HG02943 (cell line): ENCODE measurements at regions not wholly inside any gene's neighbourhood (a gene's known extent, or its start where the extent isn't known, plus 50 kb on each side); places are given as distances from the start of the nearest gene placed in this dataset.
"Not testable (repeated sequence)": the region's sequence is repeated elsewhere in the genome, so short reads cannot be mapped to it uniquely, and the experiment has no call there.

Source experiments
- ATAC-seq: cut with Tn5 transposase; IDR thresholded peaks from one replicate; pipeline ENCODE4 v1.9.1; 2021; ENCODE audit warnings: mild to moderate bottlenecking, low read depth, moderate library complexity; ENCODE audit not compliant: unreplicated experiment

DNA sequence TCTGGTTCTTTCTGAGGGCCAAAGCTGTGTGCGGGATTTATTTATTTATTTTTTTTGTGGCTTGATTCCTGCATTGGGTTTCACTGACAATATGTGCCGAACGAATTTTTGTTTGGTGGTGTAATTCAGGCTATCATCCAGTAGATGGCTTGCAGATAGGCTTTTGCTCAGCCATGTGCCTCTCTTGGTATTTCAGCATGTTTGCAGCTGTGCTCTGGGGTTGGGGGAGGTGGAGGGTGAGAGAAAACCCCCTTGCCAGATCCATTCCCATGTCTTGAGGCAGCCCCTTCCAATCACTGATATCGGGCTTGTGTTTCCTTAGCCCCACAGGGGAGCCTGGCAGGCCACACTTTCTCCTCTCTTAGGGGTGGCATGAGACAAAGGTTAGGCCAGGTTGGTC lies 302.4 kb downstream of the PTGER3 start:
- ATAC-seq: no peak

DNA sequence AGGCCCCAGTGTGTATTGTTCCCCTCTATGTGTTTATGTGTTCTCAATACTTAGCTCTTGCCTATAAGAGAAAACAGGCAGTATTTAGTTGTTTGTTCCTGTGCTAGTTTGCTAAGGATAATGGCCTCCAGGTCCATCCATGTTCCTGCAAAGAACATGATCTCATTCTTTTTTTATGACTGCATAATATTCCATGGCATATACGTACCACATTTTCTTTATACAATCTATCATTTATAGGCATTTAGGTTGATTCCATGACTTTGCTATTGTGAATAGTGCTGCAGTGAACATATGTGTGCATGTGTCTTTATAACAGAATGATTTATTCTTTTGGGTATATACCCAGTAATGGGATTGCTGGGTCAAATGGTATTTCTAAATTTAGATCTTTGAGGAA lies 301.6 kb downstream of the PTGER3 start:
- not testable (repeated sequence) for ATAC-seq

DNA sequence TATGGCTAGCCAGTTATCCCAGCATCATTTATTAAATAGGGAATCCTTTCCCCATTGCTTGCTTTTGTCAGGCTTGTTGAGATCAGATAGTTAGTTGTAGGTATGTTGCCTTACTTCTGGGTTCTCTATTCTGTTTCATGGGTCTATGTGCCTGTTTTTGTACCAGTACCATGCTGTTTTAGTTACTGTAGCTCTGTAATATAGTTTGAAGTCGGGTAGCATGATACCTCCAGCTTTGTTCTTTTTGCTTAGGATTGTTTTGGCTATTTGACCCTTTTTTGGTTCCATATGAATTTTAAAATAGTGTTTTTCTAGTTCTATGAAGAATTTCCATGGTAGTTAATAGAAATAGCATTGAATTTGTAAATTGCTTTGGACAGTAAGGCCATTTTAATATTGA lies 300.5 kb downstream of the PTGER3 start:
- ATAC-seq: not testable (repeated sequence)

DNA sequence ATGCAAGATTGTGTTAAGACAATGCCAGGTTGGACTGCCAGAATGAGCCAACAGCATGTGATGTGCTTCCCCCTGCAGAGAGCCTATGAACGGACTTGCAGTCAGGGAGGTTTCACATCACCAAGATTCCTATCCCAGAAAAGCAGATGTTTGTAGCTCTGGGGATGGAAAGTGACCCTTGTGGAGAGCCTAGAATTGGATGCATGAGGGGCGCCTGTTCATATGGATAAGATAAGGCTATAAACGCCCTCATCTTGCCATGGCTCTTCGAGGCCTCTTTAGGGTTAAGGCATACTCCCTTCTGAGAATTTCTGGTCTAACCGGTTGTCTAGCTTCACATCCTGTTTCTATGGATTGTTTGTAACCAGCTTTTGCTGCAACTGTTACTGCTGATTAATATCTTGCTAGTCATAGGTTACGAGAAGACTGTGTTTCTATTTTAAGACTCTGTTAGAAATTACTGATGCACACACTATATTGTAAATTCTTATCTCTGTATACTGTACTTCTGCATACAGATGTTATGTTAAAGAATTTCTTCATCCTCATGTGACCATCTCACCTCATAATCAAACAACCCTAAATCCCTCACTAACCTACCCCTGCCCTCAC lies 295.8 kb downstream of the PTGER3 start:
- ATAC-seq: not testable (repeated sequence)

DNA sequence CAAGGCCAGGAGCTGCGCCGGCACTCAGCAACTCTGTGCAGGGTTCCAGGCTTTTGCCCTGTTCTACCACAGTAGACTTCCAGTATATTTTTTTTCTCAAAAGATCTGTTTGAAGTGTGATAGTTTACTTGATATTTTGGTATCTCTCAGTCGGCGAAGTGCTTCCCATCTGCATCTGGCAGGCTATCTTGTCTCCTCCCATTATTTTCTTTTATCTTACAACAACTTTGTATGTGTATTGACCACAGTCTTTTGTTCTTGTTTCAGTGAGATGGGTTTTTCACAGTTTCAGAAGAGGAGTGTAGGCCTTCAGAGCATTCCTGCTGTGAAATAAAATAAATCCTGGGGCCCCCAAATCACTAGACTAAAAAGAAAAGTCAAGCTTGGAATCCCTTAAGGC lies 292.9 kb downstream of the PTGER3 start:
- no peak for ATAC-seq

DNA sequence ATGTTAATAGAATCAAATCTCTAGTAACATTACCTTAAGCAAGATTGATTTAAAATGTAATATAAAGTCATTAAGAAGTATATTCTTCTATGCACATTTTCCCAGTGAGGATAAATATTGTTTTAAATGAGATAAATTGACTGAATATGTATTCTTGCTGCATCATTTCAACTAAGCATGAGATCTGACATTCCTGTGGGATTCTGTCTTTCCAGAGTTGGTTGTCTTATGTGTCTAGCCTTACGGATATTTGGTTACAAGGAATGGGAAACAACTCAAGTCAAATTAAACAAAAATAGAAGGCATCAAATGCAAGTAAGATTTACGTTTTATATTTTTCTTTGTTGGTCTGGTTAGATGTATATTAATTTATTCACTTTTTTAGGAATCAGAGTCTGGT lies 287.5 kb downstream of the PTGER3 start:
- no peak for ATAC-seq

DNA sequence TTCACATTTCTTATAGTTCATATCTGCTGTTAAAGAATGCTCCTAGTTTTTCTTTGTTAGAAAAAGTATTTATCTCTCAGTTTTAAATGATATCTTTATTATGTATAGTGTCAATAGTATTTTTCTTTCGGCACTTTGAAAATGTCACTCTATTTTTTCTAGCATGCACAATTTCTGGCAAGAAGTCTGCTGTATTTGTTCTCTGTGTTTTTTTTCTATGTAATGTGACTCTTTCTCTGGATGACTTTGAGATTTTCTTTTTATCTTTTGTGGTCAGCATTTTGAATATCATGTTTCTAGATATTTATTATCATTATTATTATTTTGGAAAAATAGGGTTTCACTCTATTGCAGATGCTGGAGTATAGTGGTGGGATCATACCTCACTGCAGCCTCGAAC lies 285.2 kb downstream of the PTGER3 start:
- no peak for ATAC-seq

DNA sequence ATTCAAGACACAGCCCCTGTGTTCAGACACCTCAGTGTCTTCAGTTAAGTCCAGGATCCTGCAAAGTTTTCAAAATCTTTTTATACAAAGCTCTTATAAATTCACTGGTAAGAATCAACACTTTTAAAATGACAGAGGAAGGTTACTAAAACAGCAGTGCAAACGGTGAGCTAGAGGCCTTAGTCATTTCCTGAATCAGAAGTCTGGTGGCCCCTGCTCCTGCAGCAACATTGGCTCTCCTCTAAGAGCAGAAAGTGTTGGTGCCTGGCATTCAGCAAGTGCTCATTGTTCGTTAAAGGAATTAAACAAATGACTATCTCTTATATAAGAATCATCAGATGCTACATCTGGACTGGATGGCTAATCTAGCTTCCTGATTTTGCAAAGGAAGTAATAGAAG lies 282.9 kb downstream of the PTGER3 start:
- ATAC-seq: no peak

DNA sequence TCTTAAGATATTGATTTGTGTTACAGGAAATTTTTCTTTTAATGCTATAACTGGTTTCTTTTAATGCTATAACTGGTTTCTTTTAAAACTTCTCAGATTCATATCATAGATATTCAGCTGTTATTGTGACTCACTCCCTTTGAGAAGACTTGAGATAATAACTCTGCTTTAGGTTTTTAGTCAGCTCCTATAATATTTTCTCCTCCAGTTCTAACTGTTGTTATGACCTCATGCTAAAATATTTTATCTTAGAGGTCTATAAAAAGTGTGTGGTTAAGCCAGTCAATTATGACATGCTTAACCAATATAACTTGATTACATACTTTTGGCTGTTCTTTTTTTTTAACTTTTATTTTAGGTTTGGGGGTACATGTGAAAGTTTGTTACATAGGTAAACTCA lies 280.2 kb downstream of the PTGER3 start:
- no peak for ATAC-seq

DNA sequence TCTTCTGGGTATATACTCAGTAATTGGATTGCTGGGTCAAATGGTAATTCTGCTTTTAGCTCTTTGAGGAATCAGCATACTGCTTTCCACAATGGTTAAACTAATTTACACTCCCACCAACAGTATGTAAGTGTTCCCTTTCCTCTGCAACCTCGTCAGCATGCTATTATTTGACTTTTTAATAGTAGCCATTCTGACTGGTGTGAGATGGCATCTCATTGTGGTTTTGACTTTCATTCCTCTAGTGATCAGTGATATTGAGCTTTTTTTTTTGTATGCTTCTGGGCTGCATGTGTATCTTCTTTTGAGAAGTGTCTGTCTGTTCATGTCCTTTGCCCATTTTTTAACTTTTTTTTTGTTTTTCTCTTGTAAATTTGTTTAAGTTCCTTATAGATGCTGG lies 279.4 kb downstream of the PTGER3 start:
- ATAC-seq: no peak

DNA sequence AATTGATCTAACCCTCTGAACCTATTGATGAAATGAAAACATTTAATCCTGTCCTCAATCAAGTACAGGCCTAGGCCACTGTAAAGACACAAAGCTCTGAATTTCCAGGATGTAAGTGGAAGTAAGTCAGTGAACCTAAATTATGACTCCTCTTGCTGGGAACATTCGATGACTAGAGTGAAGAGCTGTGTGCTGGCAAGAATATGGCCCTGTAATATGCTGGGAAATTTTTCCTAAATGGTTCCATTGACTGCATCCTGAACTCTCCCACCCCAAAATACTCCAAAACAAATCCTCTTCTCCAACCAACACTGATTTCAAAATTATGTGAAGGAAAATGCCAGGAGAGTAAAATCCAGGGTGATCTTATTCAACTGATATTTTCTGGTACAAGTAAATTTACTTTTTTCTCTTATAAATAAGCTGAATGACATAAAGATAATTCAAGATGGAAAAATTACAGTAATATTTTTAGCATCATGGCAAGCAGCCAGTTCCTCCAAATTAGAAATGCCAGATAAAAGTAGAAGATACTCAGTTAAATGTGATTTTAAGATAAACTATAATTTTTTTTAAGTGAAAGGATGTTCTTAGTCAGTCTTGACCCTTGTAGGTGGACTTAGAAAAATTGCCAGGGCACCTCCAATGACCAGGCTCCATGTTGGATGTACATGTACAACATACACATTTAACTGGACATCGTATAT lies 269.4 kb downstream of the PTGER3 start:
- no peak for ATAC-seq

DNA sequence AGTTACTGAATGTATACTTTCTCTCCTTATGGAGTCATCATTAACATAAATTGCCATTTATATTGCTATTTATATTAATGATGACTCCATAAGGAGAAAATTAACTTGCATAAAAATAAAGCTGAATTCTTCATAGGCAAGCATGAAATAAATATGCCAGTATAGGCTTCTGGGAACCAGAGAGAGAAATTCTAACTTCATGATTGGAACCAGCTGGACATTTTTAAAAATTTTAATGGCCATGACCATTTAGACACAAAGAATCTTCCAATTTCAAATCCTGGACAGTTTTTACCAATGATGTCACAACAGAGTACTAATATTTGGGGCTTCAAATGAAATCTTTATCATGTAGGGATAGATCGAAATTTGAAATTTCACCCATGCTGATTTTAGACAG lies 268.7 kb downstream of the PTGER3 start:
- ATAC-seq: no peak

DNA sequence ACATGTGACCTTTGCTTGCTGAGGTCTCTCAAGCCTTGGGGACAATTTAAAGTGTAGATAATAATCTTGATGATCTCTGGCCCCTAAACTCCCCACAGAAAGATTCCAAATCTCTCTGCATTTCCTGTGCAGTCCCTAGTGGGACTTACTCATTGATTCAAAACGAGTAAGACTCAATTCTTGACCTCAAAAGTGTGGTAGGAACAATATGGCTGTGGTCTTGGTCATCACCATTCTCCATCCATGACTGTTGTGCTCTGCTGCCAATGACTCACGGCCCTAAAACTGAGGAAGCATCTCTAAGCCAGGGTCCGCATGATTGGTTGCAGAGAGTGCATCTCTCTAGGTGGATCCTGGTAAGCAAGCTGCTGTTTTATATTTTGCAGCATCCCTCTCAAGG lies 268.0 kb downstream of the PTGER3 start:
- ATAC-seq: no peak

DNA sequence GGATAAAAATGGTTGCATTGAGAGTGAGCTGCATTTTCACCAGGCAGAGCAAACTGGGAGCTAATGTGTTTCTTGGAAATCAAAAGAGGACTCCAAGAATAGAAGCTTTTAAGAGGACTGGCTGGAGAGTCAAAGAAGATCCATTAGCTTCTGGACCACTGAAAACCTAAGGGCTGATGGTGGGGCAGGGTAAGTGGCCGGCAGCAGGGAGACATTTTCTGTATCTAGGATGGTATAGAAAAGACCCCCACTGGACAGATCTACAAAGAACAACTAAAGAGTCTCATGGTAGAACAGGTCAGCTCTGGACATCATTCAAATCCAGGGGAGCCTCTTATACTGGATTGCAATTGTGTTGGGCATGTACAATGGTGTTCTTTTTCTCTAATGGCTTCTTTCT lies 262.3 kb downstream of the PTGER3 start:
- ATAC-seq: no peak

DNA sequence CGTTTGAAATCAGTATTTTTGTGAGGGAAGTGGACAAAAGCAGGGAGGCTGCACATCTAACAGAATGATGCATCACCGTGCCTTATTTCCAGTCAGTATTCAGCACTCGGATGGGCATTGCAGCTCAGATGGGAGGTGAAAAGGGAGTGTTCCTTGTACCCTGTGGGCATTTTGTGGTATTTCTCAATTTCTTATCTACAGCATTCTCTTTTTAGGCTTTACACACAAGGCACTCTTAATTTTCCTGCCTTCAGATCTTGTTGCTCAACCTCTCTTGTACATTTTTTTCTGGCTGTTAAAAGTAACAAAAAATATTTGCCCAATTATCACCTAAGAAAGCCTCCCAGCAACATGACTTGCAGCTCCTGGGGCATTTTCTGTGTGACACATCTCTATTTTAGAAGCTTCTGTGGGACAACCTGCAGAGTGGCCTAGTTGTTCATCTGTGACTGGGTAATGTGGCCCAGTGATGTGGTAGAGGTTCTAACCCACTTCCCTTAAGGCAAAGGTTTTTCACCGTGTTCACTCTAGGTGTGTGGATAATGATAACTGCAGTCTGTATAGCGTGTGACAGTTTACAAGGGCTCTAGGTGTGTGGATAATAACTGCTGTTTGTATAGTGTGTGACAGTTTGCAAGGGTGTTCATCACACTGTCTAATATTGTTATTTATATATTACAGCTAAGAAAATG lies 257.2 kb downstream of the PTGER3 start:
- ATAC-seq: no peak

DNA sequence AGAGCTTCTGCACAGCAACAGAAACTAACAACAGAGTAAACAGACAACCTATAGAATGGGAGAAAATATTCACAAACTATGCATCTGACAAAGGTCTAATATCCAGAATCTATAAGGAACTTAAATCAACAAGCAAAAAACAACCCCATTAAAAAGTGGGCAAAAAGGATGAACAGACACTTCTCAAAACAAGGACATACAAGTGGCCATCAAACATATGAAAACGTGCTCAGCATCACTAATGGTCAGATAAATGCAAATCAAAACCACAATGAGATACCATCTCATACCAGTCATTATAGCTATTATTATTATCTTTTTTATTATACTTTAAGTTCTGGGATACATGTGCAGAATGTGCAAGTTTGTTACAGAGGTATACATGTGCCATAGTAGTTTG lies 252.6 kb downstream of the PTGER3 start:
- ATAC-seq: not testable (repeated sequence)

DNA sequence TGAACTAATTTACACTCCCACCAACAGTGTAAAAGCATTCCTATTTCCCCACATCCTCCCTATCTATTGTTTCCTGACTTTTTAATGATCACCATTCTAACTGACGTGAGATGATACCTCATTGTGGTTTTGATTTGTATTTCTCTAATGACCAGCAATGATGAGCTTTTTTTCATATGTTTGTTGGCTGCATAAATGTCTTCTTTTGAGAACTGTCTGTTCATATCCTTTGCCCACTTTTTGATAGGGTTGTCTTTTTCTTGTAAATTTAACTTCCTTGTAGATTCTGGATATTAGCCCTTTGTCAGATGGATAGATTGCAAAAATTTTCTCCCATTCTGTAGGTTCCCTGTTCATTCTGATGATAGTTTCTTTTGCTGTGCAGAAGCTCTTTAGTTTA lies 251.3 kb downstream of the PTGER3 start:
- ATAC-seq: not testable (repeated sequence)

DNA sequence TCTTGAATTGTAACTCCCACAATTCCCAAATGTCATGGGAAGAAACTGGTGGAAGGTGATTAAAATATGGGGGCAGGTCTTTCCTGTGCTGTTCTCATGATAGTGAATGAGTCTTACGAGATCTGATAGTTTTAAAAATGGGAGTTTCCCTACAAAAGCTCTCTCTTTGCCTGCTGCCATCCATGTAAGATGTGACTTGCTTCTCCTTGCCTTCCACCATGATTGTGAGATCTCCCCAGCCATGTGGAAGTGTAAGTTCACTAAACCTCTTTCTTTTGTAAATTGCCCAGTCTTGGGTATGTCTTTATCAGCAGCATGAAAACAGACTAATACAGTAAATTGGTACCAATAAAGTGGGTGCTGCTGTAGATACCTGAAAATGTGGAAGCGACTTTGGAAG lies 245.0 kb downstream of the PTGER3 start:
- ATAC-seq: not testable (repeated sequence)

DNA sequence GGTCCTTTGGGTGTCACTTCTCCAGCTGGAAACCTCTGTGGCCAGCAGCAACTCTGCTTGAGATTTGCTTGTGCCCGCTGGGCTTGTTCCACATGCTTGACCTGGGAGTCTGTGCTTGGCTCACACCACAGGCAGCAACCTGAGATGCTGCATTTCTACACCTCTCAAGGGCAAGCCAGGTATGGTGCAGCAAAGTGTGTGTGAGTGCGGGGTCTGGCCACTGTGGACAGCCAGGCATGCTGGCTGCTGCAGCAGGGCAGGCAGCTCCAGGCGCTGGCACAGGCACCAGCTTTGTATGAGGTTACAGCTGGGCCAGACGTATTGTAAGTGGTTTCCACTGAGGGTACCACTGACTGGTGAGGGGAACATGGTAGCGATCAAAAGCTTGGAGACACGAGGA lies 242.0 kb downstream of the PTGER3 start:
- no peak for ATAC-seq

DNA sequence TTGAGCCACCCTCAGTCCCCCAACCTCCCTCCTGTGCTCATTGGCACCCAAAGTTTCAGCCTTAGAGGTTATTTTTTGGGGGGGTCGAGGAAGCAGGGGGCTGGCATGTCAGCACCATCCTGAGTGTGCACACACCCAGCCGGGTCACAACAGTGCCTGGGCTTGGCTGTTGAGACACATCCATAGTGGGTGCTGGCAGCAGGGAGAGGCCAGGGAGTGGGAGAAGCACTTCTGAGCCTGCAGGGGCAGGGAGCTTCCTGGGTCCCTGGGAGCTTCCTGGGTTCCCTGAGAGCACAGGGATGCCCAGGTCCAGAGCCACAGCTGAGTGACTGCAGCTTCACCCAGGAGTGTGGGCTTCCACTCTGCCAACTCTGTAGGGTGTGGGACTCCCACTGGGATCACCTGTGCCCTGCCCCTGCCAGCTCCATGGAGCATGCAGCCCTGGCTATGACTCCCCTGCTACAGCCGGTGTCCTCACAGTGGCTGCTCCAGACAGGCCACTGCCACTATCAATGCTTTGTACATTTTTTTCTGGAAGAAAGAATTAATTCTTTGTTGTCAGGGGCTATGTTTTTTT lies 240.4 kb downstream of the PTGER3 start:
- ATAC-seq: no peak

DNA sequence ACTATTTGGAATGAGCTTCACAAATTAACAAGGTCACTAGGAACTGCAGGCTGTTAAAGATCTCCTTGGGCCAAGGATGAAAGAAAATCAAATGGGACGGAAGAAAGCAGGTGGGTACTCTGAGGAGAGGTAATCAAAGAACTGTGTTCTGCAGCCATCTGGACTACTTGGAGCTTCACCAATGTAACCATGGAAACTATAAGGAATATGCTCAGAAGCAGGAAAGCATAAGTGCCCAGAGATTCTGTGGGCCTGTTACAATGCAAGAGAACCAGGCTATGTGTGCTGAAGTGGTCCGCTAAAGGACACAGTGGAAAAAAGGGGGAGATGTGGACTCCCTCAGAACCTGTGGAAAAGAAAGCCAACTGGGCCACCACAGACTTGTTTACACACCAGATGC lies 238.5 kb downstream of the PTGER3 start:
- no peak for ATAC-seq

DNA sequence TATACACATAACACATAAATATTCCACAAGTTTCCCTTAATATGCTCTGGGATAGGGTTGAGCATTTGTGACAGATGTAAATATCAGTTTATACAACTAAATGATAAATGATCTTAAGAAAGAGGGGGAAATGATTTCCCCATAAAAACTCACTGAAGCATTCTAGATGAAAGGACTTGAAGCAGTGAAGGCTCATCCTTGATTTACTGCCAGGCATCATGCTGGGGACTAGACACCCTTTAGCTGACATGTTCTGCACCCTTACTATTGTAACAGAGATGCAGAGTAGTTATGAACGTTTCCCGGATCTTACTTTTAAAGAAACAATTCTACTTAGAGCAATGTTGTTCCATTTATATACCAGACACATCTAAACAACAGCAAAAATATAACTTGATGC lies 235.8 kb downstream of the PTGER3 start:
- ATAC-seq: no peak
